Natural killer cell (primary cell): ENCODE measurements at regions not wholly inside any gene's neighbourhood (a gene's known extent, or its start where the extent isn't known, plus 50 kb on each side); places are given as distances from the start of the nearest gene placed in this dataset.

Experiments used
- ATAC-seq, 3 donors: fragments of 150-1000 bp in 2 of 3; fragments of 200-7000 bp in 1 of 3; cut with Tn5 transposase; 1 replicate in 1 of 3; 2 replicates in 2 of 3; pipeline ENCODE4 v1.10.0; 2021; ENCODE audit warnings: mild to moderate bottlenecking in 2 of 3, moderate library complexity in 2 of 3
- DNase-seq, 2 donors: peaks; one replicate each; pipeline versions ENCODE4 v3.0.0 to v3.0.0-alpha.2; 2013 to 2021; ENCODE audit warnings: mixed read lengths in 1 of 2
- H3K27ac ChIP-seq: one replicate; pipeline ENCODE4 v1.5.1; 2013; ENCODE audit warnings: mild to moderate bottlenecking, low read length
- H3K27me3 ChIP-seq: one replicate; pipeline ENCODE4 v1.6.1; 2013; ENCODE audit warnings: low read length; ENCODE audit not compliant: control insufficient read depth, insufficient read depth
- H3K36me3 ChIP-seq: one replicate; pipeline ENCODE4 v1.6.1; 2013; ENCODE audit warnings: low read length; ENCODE audit not compliant: control insufficient read depth, insufficient read depth
- H3K4me1 ChIP-seq: one replicate; pipeline ENCODE4 v1.6.1; 2013; ENCODE audit warnings: low read length; ENCODE audit not compliant: control insufficient read depth, insufficient read depth
- H3K4me3 ChIP-seq: one replicate; pipeline ENCODE4 v1.5.1; 2013; ENCODE audit warnings: low read length
- H3K9me3 ChIP-seq: one replicate; pipeline ENCODE4 v1.6.1; 2013; ENCODE audit warnings: low read length; ENCODE audit not compliant: control insufficient read depth, insufficient read depth
- H3K27ac Mint-ChIP-seq, 2 donors: one replicate each; pipeline ENCODE4 v1.8.0; 2022; ENCODE audit warnings: mild to moderate bottlenecking in 2 of 2, mixed read lengths in 2 of 2, moderate library complexity in 1 of 2
- H3K27me3 Mint-ChIP-seq, 2 donors: one replicate each; pipeline ENCODE4 v1.8.0; 2022; ENCODE audit warnings: low read depth in 2 of 2, mixed read lengths in 2 of 2
- H3K36me3 Mint-ChIP-seq: one replicate; pipeline ENCODE4 v1.8.0; 2022; ENCODE audit warnings: mixed read lengths
- H3K4me1 Mint-ChIP-seq, 2 donors: one replicate each; pipeline ENCODE4 v1.8.0; 2022; ENCODE audit warnings: mixed read lengths in 2 of 2
- H3K4me3 Mint-ChIP-seq: one replicate; pipeline ENCODE4 v1.8.0; 2022; ENCODE audit warnings: mild to moderate bottlenecking, moderate library complexity, mixed read lengths
- H3K9me3 Mint-ChIP-seq, 2 donors: one replicate each; pipeline ENCODE4 v1.8.0; 2022; ENCODE audit warnings: mixed read lengths in 2 of 2
- CTCF ChIP-seq: fragments of 200-600 bp; IDR thresholded peaks from one replicate; pipeline ENCODE4 v1.8.0; 2022; ENCODE audit warnings: antibody characterized with exemption
- WGBS: methylation state at CpG from one replicate; pipeline ENCODE4 v1.1.7; 2013; ENCODE audit warnings: missing lambda C conversion rate; ENCODE audit not compliant: insufficient coverage; 5-methylcytosine and 5-hydroxymethylcytosine counted together
- intact Hi-C: fragments of 100-400 bp; cut with micrococcal nuclease; formaldehyde crosslinking; loops from one replicate; pipeline ENCODE4 v1.14.2; 2022

- no peak overlapping the region for H3K4me3 Mint-ChIP-seq
- intact Hi-C loops: no loop called here
- Histone ChIP-seq H3K36me3 (no peaks in the 10 kb centered on the region), H3K27me3 (no peaks in the 10 kb centered on the region), H3K4me3 (no peak overlapping the region), H3K4me1 (peaks cover 2% of the 10 kb centered on the region), H3K9me3 (no peaks in the 10 kb centered on the region), H3K27ac (no peak overlapping the region)
- no peak for ATAC-seq
- no peaks in the 10 kb centered on the region for H3K36me3 Mint-ChIP-seq
- TF ChIP-seq CTCF: no peak
- H3K27me3 Mint-ChIP-seq: no peaks in the 10 kb centered on the region
- H3K9me3 Mint-ChIP-seq: no peaks in the 10 kb centered on the region
- no peak for DNase-seq
- H3K4me1 Mint-ChIP-seq: peaks cover 15 to 19% of the 10 kb centered on the region in 2 donors
- H3K27ac Mint-ChIP-seq: no peak overlapping the region
Observed at GRCh38 chr12:92076101-92076500, 69.5 kb downstream of the BTG1 start.

GRCh38 chr12:92075425-92075914 is 70.2 kb downstream of the BTG1 start:
- DNase-seq (no peak), ATAC-seq (no peak)
- Histone ChIP-seq H3K27ac (no peak overlapping the region), H3K4me1 (peaks cover 2% of the 10 kb centered on the region), H3K9me3 (no peaks in the 10 kb centered on the region), H3K27me3 (no peaks in the 10 kb centered on the region), H3K4me3 (no peak overlapping the region), H3K36me3 (no peaks in the 10 kb centered on the region)
- Mint-ChIP-seq H3K27ac (no peak overlapping the region), H3K9me3 (no peaks in the 10 kb centered on the region), H3K36me3 (no peaks in the 10 kb centered on the region), H3K4me1 (peaks cover 12 to 16% of the 10 kb centered on the region in 2 donors), H3K27me3 (no peaks in the 10 kb centered on the region), H3K4me3 (no peak overlapping the region)
- no peak for TF ChIP-seq CTCF
- WGBS: 84% methylated on average over 2 of the region's 2 CpGs
- intact Hi-C loops: no loop called here

- intact Hi-C loops: no loop called here
- no peak overlapping the region for H3K4me3 Mint-ChIP-seq
- no peak for DNase-seq
- Histone ChIP-seq H3K27me3 (no peaks in the 10 kb centered on the region), H3K4me1 (no peaks in the 10 kb centered on the region), H3K9me3 (no peaks in the 10 kb centered on the region), H3K36me3 (no peaks in the 10 kb centered on the region), H3K27ac (no peak overlapping the region), H3K4me3 (no peak overlapping the region)
- peaks cover 6 to 10% of the 10 kb centered on the region in 2 donors for H3K4me1 Mint-ChIP-seq
- no peak for ATAC-seq
- 99% methylated on average over 2 of the region's 2 CpGs for WGBS
- no peaks in the 10 kb centered on the region for H3K27me3 Mint-ChIP-seq
- no peaks in the 10 kb centered on the region for H3K9me3 Mint-ChIP-seq
- TF ChIP-seq CTCF: no peak
- H3K27ac Mint-ChIP-seq: no peak overlapping the region
- no peaks in the 10 kb centered on the region for H3K36me3 Mint-ChIP-seq
Observed at GRCh38 chr12:92074889-92075288, 70.8 kb downstream of the BTG1 start.

- intact Hi-C loops: no loop called here
- Histone ChIP-seq H3K27ac (no peak overlapping the region), H3K27me3 (no peaks in the 10 kb centered on the region), H3K4me1 (no peaks in the 10 kb centered on the region), H3K9me3 (no peaks in the 10 kb centered on the region), H3K4me3 (no peak overlapping the region), H3K36me3 (no peaks in the 10 kb centered on the region)
- TF ChIP-seq CTCF: no peak
- Mint-ChIP-seq H3K4me1 (peaks cover 0 to 4% of the 10 kb centered on the region in 2 donors), H3K4me3 (no peak overlapping the region), H3K27ac (no peak overlapping the region), H3K27me3 (no peaks in the 10 kb centered on the region), H3K9me3 (no peaks in the 10 kb centered on the region), H3K36me3 (no peaks in the 10 kb centered on the region)
- no peak for ATAC-seq
- no peak for DNase-seq
- 50% methylated on average over 1 of the region's 2 CpGs for whole genome bisulfite sequencing
Observed at GRCh38 chr12:92073094-92073493, 72.6 kb downstream of the BTG1 start.
